ENCODE measurements at regions not wholly inside any gene's neighbourhood (a gene's known extent, or its start where the extent isn't known, plus 50 kb on each side); places are given as distances from the start of the nearest gene placed in this dataset.

DNA sequence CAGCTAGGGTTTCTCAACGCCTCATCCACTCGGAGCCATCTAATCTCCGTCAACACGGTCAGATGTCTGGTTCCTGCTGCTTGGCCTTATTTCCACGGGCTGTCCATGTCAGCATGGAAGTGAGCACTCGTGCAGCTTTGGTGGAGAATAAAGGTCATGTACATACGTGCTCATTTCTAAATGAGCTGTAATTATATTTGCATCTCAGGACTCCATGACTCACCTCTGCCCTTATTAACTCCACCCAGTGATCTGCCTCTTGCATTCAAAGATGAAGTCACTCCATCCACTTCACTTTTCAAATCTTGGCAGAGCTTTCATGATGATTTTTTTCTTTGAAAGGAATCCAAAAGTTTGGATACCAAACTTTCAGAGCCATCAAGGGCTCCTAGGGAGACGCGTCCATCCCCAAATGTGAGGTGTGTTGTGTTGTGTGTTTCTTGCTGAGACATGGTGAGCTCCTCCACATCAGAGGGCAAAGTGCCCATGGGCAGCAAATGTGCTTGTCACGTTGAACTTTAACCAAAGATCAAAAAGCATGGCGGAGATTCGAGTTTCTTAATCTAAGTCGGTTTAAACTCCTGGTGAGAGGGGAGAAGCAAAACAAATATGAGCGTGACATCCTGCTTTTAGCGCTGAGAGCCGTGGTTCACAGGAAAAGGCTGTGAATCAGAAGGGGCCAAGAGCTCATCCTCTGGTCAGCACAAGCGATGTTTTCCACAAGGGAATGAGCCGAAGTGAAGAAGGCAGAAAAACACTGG lies 68.6 kb upstream of the ERRFI1 start (continued):
- TF ChIP-seq DMTF1 (CRISPR knock-in tag; IDR thresholded peaks at IDR 0.05) (no peak), ZNF816 (CRISPR knock-in tag; IDR thresholded peaks at IDR 0.05; ENCODE audit: borderline replicate concordance) (no peak), KLF6 (CRISPR knock-in tag; IDR thresholded peaks at IDR 0.05) (0 out of 2 replicates have a peak, but pooled peaks have one; percentile 34), ZNF446 (CRISPR knock-in tag; IDR thresholded peaks at IDR 0.05) (no peak), MTF1 (CRISPR knock-in tag; IDR thresholded peaks at IDR 0.05) (no peak), ARID2 (CRISPR knock-in tag; IDR thresholded peaks at IDR 0.05; ENCODE audit: borderline replicate concordance) (no peak), CBX5 (CRISPR knock-in tag; IDR thresholded peaks at IDR 0.05; ENCODE audit: borderline replicate concordance) (no peak; the same call in 1 of the 2 replicates), CC2D1A (CRISPR knock-in tag; IDR thresholded peaks at IDR 0.05) (no peak), MEIS1 (CRISPR knock-in tag; IDR thresholded peaks at IDR 0.05; ENCODE audit: borderline replicate concordance) (no peak), ZNF160 (CRISPR knock-in tag; IDR thresholded peaks at IDR 0.05) (no peak), TERF1 (CRISPR knock-in tag; IDR thresholded peaks at IDR 0.05) (no peak), ZNF546 (CRISPR knock-in tag; conservative IDR thresholded peaks at IDR 0.05) (no peak), IRF2 (CRISPR knock-in tag; IDR thresholded peaks at IDR 0.05) (no peak), TBX2 (CRISPR knock-in tag; IDR thresholded peaks at IDR 0.05; ENCODE audit: borderline replicate concordance) (peak; percentile 69), SP2 (CRISPR knock-in tag; IDR thresholded peaks at IDR 0.05) (no peak), FOXC1 (CRISPR knock-in tag; IDR thresholded peaks at IDR 0.05; ENCODE audit: borderline replicate concordance) (no peak), RARA (CRISPR knock-in tag; IDR thresholded peaks at IDR 0.05) (peak; percentile 80), ZNF143 (CRISPR knock-in tag; IDR thresholded peaks at IDR 0.05) (0 out of 2 replicates have a peak, but pooled peaks have one; percentile 21), GMEB1 (CRISPR knock-in tag; IDR thresholded peaks at IDR 0.05; ENCODE audit: borderline replicate concordance) (no peak), SIN3B (IDR thresholded peaks at IDR 0.05; ENCODE audit: low read length) (no peak), JARID2 (CRISPR knock-in tag; IDR thresholded peaks at IDR 0.05; ENCODE audit: insufficient replicate concordance) (no peak), E2F2 (CRISPR knock-in tag; IDR thresholded peaks at IDR 0.05; ENCODE audit: borderline replicate concordance) (no peak)
- TF ChIP-seq, protein P1, sequence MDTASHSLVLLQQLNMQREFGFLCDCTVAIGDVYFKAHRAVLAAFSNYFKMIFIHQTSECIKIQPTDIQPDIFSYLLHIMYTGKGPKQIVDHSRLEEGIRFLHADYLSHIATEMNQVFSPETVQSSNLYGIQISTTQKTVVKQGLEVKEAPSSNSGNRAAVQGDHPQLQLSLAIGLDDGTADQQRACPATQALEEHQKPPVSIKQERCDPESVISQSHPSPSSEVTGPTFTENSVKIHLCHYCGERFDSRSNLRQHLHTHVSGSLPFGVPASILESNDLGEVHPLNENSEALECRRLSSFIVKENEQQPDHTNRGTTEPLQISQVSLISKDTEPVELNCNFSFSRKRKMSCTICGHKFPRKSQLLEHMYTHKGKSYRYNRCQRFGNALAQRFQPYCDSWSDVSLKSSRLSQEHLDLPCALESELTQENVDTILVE (CRISPR knock-in tag; IDR thresholded peaks at IDR 0.05), result no peak
